Spleen (tissue), 11 donors: ENCODE measurements at regions not wholly inside any gene's neighbourhood (a gene's known extent, or its start where the extent isn't known, plus 50 kb on each side); places are given as distances from the start of the nearest gene placed in this dataset.

Experiments used
- DNase-seq: peaks from one replicate; pipeline ENCODE4 v3.0.0-alpha.2; 2020
- H3K27ac ChIP-seq, 8 donors: fragments of 200-600 bp; sonication (generic) in 7 of 8; 1 replicate in 4 of 8; 2 replicates in 4 of 8; pipeline versions ENCODE4 v1.5.0 to v1.8.0; 2016 to 2021; ENCODE audit warnings: inconsistent platforms in 4 of 8, mild to moderate bottlenecking in 4 of 8, moderate library complexity in 1 of 8
- H3K27me3 ChIP-seq, 7 donors: fragments of 200-600 bp; sonication (generic) in 6 of 7; replicated peaks in 1 of 7; 1 replicate in 4 of 7; 2 replicates in 3 of 7; pipeline versions ENCODE4 v1.5.0 to v1.8.0; 2016 to 2021; ENCODE audit warnings: inconsistent platforms in 3 of 7, mild to moderate bottlenecking in 1 of 7
- H3K36me3 ChIP-seq, 6 donors: fragments of 200-600 bp; sonication (generic) in 5 of 6; 1 replicate in 4 of 6; 2 replicates in 2 of 6; pipeline versions ENCODE4 v1.5.0 to v1.8.0; 2016 to 2021; ENCODE audit warnings: inconsistent platforms in 2 of 6
- H3K4me1 ChIP-seq, 6 donors: fragments of 200-600 bp; sonication (generic) in 5 of 6; 1 replicate in 3 of 6; 2 replicates in 3 of 6; pipeline versions ENCODE4 v1.5.0 to v1.8.0; 2016 to 2021; ENCODE audit warnings: inconsistent platforms in 3 of 6
- H3K4me3 ChIP-seq, 8 donors: fragments of 200-600 bp; sonication (generic) in 7 of 8; 1 replicate in 4 of 8; 2 replicates in 4 of 8; pipeline versions ENCODE4 v1.5.0 to v1.8.0; 2016 to 2021; ENCODE audit warnings: inconsistent platforms in 4 of 8, mild to moderate bottlenecking in 4 of 8, moderate library complexity in 2 of 8
- H3K9me3 ChIP-seq, 8 donors: fragments of 200-600 bp; sonication (generic) in 7 of 8; 1 replicate in 4 of 8; 2 replicates in 4 of 8; pipeline versions ENCODE4 v1.5.0 to v1.8.0; 2016 to 2021; ENCODE audit warnings: inconsistent platforms in 4 of 8
- CTCF ChIP-seq, 11 experiments: fragments of 200-600 bp in 7 of 11; fragments of 450-650 bp in 4 of 11; sonication (generic) in 4 of 11; IDR thresholded peaks in 8 of 11; conservative IDR thresholded peaks in 3 of 11; 1 replicate in 7 of 11; 2 replicates in 4 of 11; pipeline versions ENCODE4 v1.4.0 to v1.8.0; 2016 to 2021; ENCODE audit warnings: antibody characterized with exemption in 11 of 11, inconsistent platforms in 4 of 11, mild to moderate bottlenecking in 1 of 11
- POLR2A ChIP-seq, 3 donors: fragments of 450-650 bp; IDR thresholded peaks; one replicate each; pipeline ENCODE4 v1.5.1; 2017; ENCODE audit warnings: antibody characterized with exemption in 3 of 3, mild to moderate bottlenecking in 1 of 3
- POLR2AphosphoS5 ChIP-seq, 3 donors: sonication (generic); formaldehyde crosslinking; IDR thresholded peaks; one replicate each; pipeline ENCODE4 v1.5.1; 2017; ENCODE audit warnings: antibody characterized with exemption in 3 of 3
- WGBS, 5 donors: extraction: QIAGEN DNeasy Blood & Tissue Kit in 3 of 5; methylation state at CpG; one replicate each; pipeline versions ENCODE4 v1.1.5 to v1.1.7; 2013 to 2018; 5-methylcytosine and 5-hydroxymethylcytosine counted together
- intact Hi-C: fragments of 100-400 bp; cut with DNase I; formaldehyde crosslinking; loops from one replicate; pipeline ENCODE4 v1.15.0; 2023; ENCODE audit warnings: low total_unique reads
- donor health status: healthy with polysubstance abuse.
- donor health status: DM: no; HTN: no; CAD: no; lungs with moderate emphysema.
- donor health status: DM: no; HTN: no; CAD: no.
- donor health status: Bipolar disorder and iron deficiency.
- donor health status: healthy.
- donor health status: DM: no; HTN: no; CAD: no.
- donor health status: DM: yes; HTN: yes; CAD: no.

- no peak for DNase-seq
- Histone ChIP-seq H3K36me3 (no peaks in the 10 kb centered on the region), H3K4me1 (no peaks in the 10 kb centered on the region), H3K27ac (no peak overlapping the region), H3K4me3 (no peak overlapping the region), H3K27me3 (peaks cover 0 to 6% (median 0%) of the 10 kb centered on the region in 7 donors), H3K9me3 (no peaks in the 10 kb centered on the region)
- intact Hi-C loops = no loop called here
- WGBS, 5 donors = 60 to 74% (median 63%) methylated on average over 4 of the region's 4 CpGs
- TF ChIP-seq POLR2AphosphoS5 (IDR thresholded peaks at IDR 0.05) (no peak), CTCF (IDR thresholded peaks at IDR 0.05 in 8 of 11, conservative IDR thresholded peaks at IDR 0.05 in 3 of 11) (no peak), POLR2A (IDR thresholded peaks at IDR 0.05) (no peak)
Observed at GRCh38 chr13:108142702-108143436, 72.5 kb downstream of the LIG4 start.

GRCh38 chr13:108137176-108137575, 78.2 kb downstream of the LIG4 start:
- intact Hi-C loops = no loop called here

GRCh38 chr13:108127406-108127805, 87.9 kb downstream of the LIG4 start:
- no peak for DNase-seq
- Histone ChIP-seq H3K4me3 (no peak overlapping the region), H3K27me3 (no peaks in the 10 kb centered on the region), H3K9me3 (no peaks in the 10 kb centered on the region), H3K36me3 (no peaks in the 10 kb centered on the region), H3K4me1 (no peaks in the 10 kb centered on the region), H3K27ac (no peak overlapping the region)
- intact Hi-C loops = no loop called here
- TF ChIP-seq POLR2AphosphoS5 (IDR thresholded peaks at IDR 0.05) (no peak), POLR2A (IDR thresholded peaks at IDR 0.05) (no peak), CTCF (IDR thresholded peaks at IDR 0.05 in 8 of 11, conservative IDR thresholded peaks at IDR 0.05 in 3 of 11) (no peak)

More at GRCh38 chr13:108137176-108137575, 78.2 kb downstream of the LIG4 start:
- Histone ChIP-seq H3K9me3 (no peaks in the 10 kb centered on the region), H3K4me3 (no peak overlapping the region), H3K27me3 (peaks cover 0 to 5% (median 0%) of the 10 kb centered on the region in 7 donors), H3K36me3 (no peaks in the 10 kb centered on the region), H3K4me1 (no peaks in the 10 kb centered on the region), H3K27ac (no peak overlapping the region)
- WGBS, 5 donors = 79 to 95% (median 88%) methylated on average over 1 of the region's 1 CpG
- TF ChIP-seq CTCF (IDR thresholded peaks at IDR 0.05 in 8 of 11, conservative IDR thresholded peaks at IDR 0.05 in 3 of 11) (no peak), POLR2A (IDR thresholded peaks at IDR 0.05) (no peak), POLR2AphosphoS5 (IDR thresholded peaks at IDR 0.05) (no peak)
- DNase-seq = no peak

GRCh38 chr13:108126056-108126455, 89.3 kb downstream of the LIG4 start:
- Histone ChIP-seq H3K9me3 (no peaks in the 10 kb centered on the region), H3K36me3 (no peaks in the 10 kb centered on the region), H3K4me1 (no peaks in the 10 kb centered on the region), H3K27me3 (no peaks in the 10 kb centered on the region), H3K27ac (no peak overlapping the region), H3K4me3 (no peak overlapping the region)
- DNase-seq = no peak
- WGBS, 5 donors = 74 to 92% (median 86%) methylated on average over 2 of the region's 2 CpGs
- intact Hi-C loops = no loop called here
- TF ChIP-seq CTCF (IDR thresholded peaks at IDR 0.05 in 8 of 11, conservative IDR thresholded peaks at IDR 0.05 in 3 of 11) (no peak), POLR2A (IDR thresholded peaks at IDR 0.05) (no peak), POLR2AphosphoS5 (IDR thresholded peaks at IDR 0.05) (no peak)
